ENCODE measurements at regions not wholly inside any gene's neighbourhood (a gene's known extent, or its start where the extent isn't known, plus 50 kb on each side); places are given as distances from the start of the nearest gene placed in this dataset.
A peak's percentile ranks its signal among the peaks of the same experiment; 100 is the strongest.

- H3K9me3 ChIP-seq (ENCODE audit: control insufficient read depth in 2 of 2, insufficient read depth in 1 of 2, low read depth in 1 of 2, low read length in 1 of 2): no peaks in the 10 kb centered on the region
- H3K27me3 ChIP-seq (ENCODE audit: control insufficient read depth in 3 of 3, insufficient read depth in 3 of 3, low read length in 3 of 3): no peaks in the 10 kb centered on the region
- 65 to 93% (median 73%) methylated on average over 13 of the region's 13 CpGs for WGBS, 3 donors
- DNase-seq (no peak), FAIRE-seq (no peak)
- no peaks in the 10 kb centered on the region for H3K36me3 ChIP-seq (ENCODE audit: control insufficient read depth in 3 of 3, insufficient read depth in 2 of 3, low read depth in 1 of 3, low read length in 3 of 3)
- no peak overlapping the region for H3K4me3 ChIP-seq (ENCODE audit: low read depth in 1 of 3, low read length in 3 of 3)
- peak overlapping the region in 1 of 3 donors; percentile 72 for H3K27ac ChIP-seq (ENCODE audit: low read depth in 1 of 3, low read length in 2 of 3)
- H3K4me1 ChIP-seq (ENCODE audit: control insufficient read depth in 3 of 3, insufficient read depth in 2 of 3, low read depth in 1 of 3, low read length in 2 of 3): no peaks in the 10 kb centered on the region
These were observed 106.9 kb upstream of the ACSL4 start for GRCh38 chrX:109839694-109840567.

- 44 to 79% (median 58%) methylated on average over 3 of the region's 3 CpGs for WGBS, 3 donors
- DNase-seq: no peak
- Histone ChIP-seq H3K27ac (ENCODE audit: low read depth in 1 of 3, low read length in 2 of 3) (peak overlapping the region in 1 of 3 donors; percentile 72), H3K9me3 (ENCODE audit: control insufficient read depth in 2 of 2, insufficient read depth in 1 of 2, low read depth in 1 of 2, low read length in 1 of 2) (no peaks in the 10 kb centered on the region), H3K27me3 (ENCODE audit: control insufficient read depth in 3 of 3, insufficient read depth in 3 of 3, low read length in 3 of 3) (no peaks in the 10 kb centered on the region), H3K4me3 (ENCODE audit: low read depth in 1 of 3, low read length in 3 of 3) (no peak overlapping the region), H3K36me3 (ENCODE audit: control insufficient read depth in 3 of 3, insufficient read depth in 2 of 3, low read depth in 1 of 3, low read length in 3 of 3) (no peaks in the 10 kb centered on the region), H3K4me1 (ENCODE audit: control insufficient read depth in 3 of 3, insufficient read depth in 2 of 3, low read depth in 1 of 3, low read length in 2 of 3) (no peaks in the 10 kb centered on the region)
- no peak for FAIRE-seq
These were observed 107.5 kb upstream of the ACSL4 start for GRCh38 chrX:109840585-109840984.

GRCh38 chrX:109841257-109841656 is 108.2 kb upstream of the ACSL4 start:
- Histone ChIP-seq H3K27ac (ENCODE audit: low read depth in 1 of 3, low read length in 2 of 3) (no peak overlapping the region), H3K4me3 (ENCODE audit: low read depth in 1 of 3, low read length in 3 of 3) (no peak overlapping the region), H3K9me3 (ENCODE audit: control insufficient read depth in 2 of 2, insufficient read depth in 1 of 2, low read depth in 1 of 2, low read length in 1 of 2) (no peaks in the 10 kb centered on the region), H3K36me3 (ENCODE audit: control insufficient read depth in 3 of 3, insufficient read depth in 2 of 3, low read depth in 1 of 3, low read length in 3 of 3) (no peaks in the 10 kb centered on the region), H3K4me1 (ENCODE audit: control insufficient read depth in 3 of 3, insufficient read depth in 2 of 3, low read depth in 1 of 3, low read length in 2 of 3) (no peaks in the 10 kb centered on the region), H3K27me3 (ENCODE audit: control insufficient read depth in 3 of 3, insufficient read depth in 3 of 3, low read length in 3 of 3) (no peaks in the 10 kb centered on the region)
- DNase-seq (no peak), FAIRE-seq (no peak)
- WGBS, 3 donors: 80 to 88% (median 82%) methylated on average over 4 of the region's 4 CpGs

- DNase-seq (no peak), FAIRE-seq (no peak)
- Histone ChIP-seq H3K27ac (ENCODE audit: low read depth in 1 of 3, low read length in 2 of 3) (no peak overlapping the region), H3K27me3 (ENCODE audit: control insufficient read depth in 3 of 3, insufficient read depth in 3 of 3, low read length in 3 of 3) (no peaks in the 10 kb centered on the region), H3K4me1 (ENCODE audit: control insufficient read depth in 3 of 3, insufficient read depth in 2 of 3, low read depth in 1 of 3, low read length in 2 of 3) (no peaks in the 10 kb centered on the region), H3K9me3 (ENCODE audit: control insufficient read depth in 2 of 2, insufficient read depth in 1 of 2, low read depth in 1 of 2, low read length in 1 of 2) (no peaks in the 10 kb centered on the region), H3K4me3 (ENCODE audit: low read depth in 1 of 3, low read length in 3 of 3) (no peak overlapping the region), H3K36me3 (ENCODE audit: control insufficient read depth in 3 of 3, insufficient read depth in 2 of 3, low read depth in 1 of 3, low read length in 3 of 3) (no peaks in the 10 kb centered on the region)
- WGBS, 3 donors: 77 to 96% (median 93%) methylated on average over 4 of the region's 4 CpGs
These were observed 109.0 kb upstream of the ACSL4 start for GRCh38 chrX:109841869-109842579.

- no peak overlapping the region for H3K4me3 ChIP-seq (ENCODE audit: low read depth in 1 of 3, low read length in 3 of 3)
- no peak for DNase-seq
- H3K36me3 ChIP-seq (ENCODE audit: control insufficient read depth in 3 of 3, insufficient read depth in 2 of 3, low read depth in 1 of 3, low read length in 3 of 3): no peaks in the 10 kb centered on the region
- no peaks in the 10 kb centered on the region for H3K9me3 ChIP-seq (ENCODE audit: control insufficient read depth in 2 of 2, insufficient read depth in 1 of 2, low read depth in 1 of 2, low read length in 1 of 2)
- no peak overlapping the region for H3K27ac ChIP-seq (ENCODE audit: low read depth in 1 of 3, low read length in 2 of 3)
- FAIRE-seq: no peak
- H3K4me1 ChIP-seq (ENCODE audit: control insufficient read depth in 3 of 3, insufficient read depth in 2 of 3, low read depth in 1 of 3, low read length in 2 of 3): peaks cover 0 to 2% (median 0%) of the 10 kb centered on the region in 3 donors
- no peaks in the 10 kb centered on the region for H3K27me3 ChIP-seq (ENCODE audit: control insufficient read depth in 3 of 3, insufficient read depth in 3 of 3, low read length in 3 of 3)
- 73 to 89% (median 86%) methylated on average over 6 of the region's 6 CpGs for WGBS, 3 donors
These were observed 109.6 kb upstream of the ACSL4 start for GRCh38 chrX:109842611-109843010.

- Histone ChIP-seq H3K27me3 (ENCODE audit: control insufficient read depth in 3 of 3, insufficient read depth in 3 of 3, low read length in 3 of 3) (no peaks in the 10 kb centered on the region), H3K4me3 (ENCODE audit: low read depth in 1 of 3, low read length in 3 of 3) (no peak overlapping the region), H3K27ac (ENCODE audit: low read depth in 1 of 3, low read length in 2 of 3) (peak overlapping the region in 2 of 3 donors; percentile 39 to 72), H3K4me1 (ENCODE audit: control insufficient read depth in 3 of 3, insufficient read depth in 2 of 3, low read depth in 1 of 3, low read length in 2 of 3) (peaks cover 0 to 2% (median 0%) of the 10 kb centered on the region in 3 donors), H3K9me3 (ENCODE audit: control insufficient read depth in 2 of 2, insufficient read depth in 1 of 2, low read depth in 1 of 2, low read length in 1 of 2) (no peaks in the 10 kb centered on the region), H3K36me3 (ENCODE audit: control insufficient read depth in 3 of 3, insufficient read depth in 2 of 3, low read depth in 1 of 3, low read length in 3 of 3) (no peaks in the 10 kb centered on the region)
- WGBS, 3 donors: 75 to 88% (median 86%) methylated on average over 1 of the region's 1 CpG
- no peak for FAIRE-seq
- peak; percentile 27 to 61 for DNase-seq
These were observed 111.1 kb upstream of the ACSL4 start for GRCh38 chrX:109843963-109844751.

- WGBS, 3 donors: 68 to 93% (median 93%) methylated on average over 4 of the region's 4 CpGs
- no peak overlapping the region for H3K4me3 ChIP-seq (ENCODE audit: low read depth in 1 of 3, low read length in 3 of 3)
- H3K36me3 ChIP-seq (ENCODE audit: control insufficient read depth in 3 of 3, insufficient read depth in 2 of 3, low read depth in 1 of 3, low read length in 3 of 3): no peaks in the 10 kb centered on the region
- H3K9me3 ChIP-seq (ENCODE audit: control insufficient read depth in 2 of 2, insufficient read depth in 1 of 2, low read depth in 1 of 2, low read length in 1 of 2): no peaks in the 10 kb centered on the region
- no peak for FAIRE-seq
- H3K27me3 ChIP-seq (ENCODE audit: control insufficient read depth in 3 of 3, insufficient read depth in 3 of 3, low read length in 3 of 3): no peaks in the 10 kb centered on the region
- no peak for DNase-seq
- peaks cover 0 to 2% (median 0%) of the 10 kb centered on the region in 3 donors for H3K4me1 ChIP-seq (ENCODE audit: control insufficient read depth in 3 of 3, insufficient read depth in 2 of 3, low read depth in 1 of 3, low read length in 2 of 3)
- peak overlapping the region in 1 of 3 donors; percentile 72 for H3K27ac ChIP-seq (ENCODE audit: low read depth in 1 of 3, low read length in 2 of 3)
These were observed 111.9 kb upstream of the ACSL4 start for GRCh38 chrX:109844986-109845385.

- H3K9me3 ChIP-seq (ENCODE audit: control insufficient read depth in 2 of 2, insufficient read depth in 1 of 2, low read depth in 1 of 2, low read length in 1 of 2): no peaks in the 10 kb centered on the region
These were observed 112.9 kb upstream of the ACSL4 start for GRCh38 chrX:109845996-109846395.

More at GRCh38 chrX:109845996-109846395, 112.9 kb upstream of the ACSL4 start:
- FAIRE-seq: no peak
- Histone ChIP-seq H3K27me3 (ENCODE audit: control insufficient read depth in 3 of 3, insufficient read depth in 3 of 3, low read length in 3 of 3) (no peaks in the 10 kb centered on the region), H3K27ac (ENCODE audit: low read depth in 1 of 3, low read length in 2 of 3) (no peak overlapping the region), H3K36me3 (ENCODE audit: control insufficient read depth in 3 of 3, insufficient read depth in 2 of 3, low read depth in 1 of 3, low read length in 3 of 3) (no peaks in the 10 kb centered on the region), H3K4me1 (ENCODE audit: control insufficient read depth in 3 of 3, insufficient read depth in 2 of 3, low read depth in 1 of 3, low read length in 2 of 3) (peaks cover 0 to 2% (median 0%) of the 10 kb centered on the region in 3 donors), H3K4me3 (ENCODE audit: low read depth in 1 of 3, low read length in 3 of 3) (no peak overlapping the region)
- WGBS, 3 donors: 75 to 93% (median 92%) methylated on average over 4 of the region's 4 CpGs
- DNase-seq: no peak

Data from small intestine (tissue), 7 donors.